ENCODE measurements at regions not wholly inside any gene's neighbourhood (a gene's known extent, or its start where the extent isn't known, plus 50 kb on each side); places are given as distances from the start of the nearest gene placed in this dataset.

GRCh38 chrX:137998619-137999018 lies 432.7 kb downstream of the ZIC3 start:
- no peak for ATAC-seq (ENCODE audit: insufficient read depth, low FRiP score)
- Histone ChIP-seq H3K9ac (ENCODE audit: insufficient read depth in 1 of 2, low read length in 2 of 2) (no peak overlapping the region), H3K4me3 (no peak overlapping the region), H3K27ac (ENCODE audit: low read depth in 1 of 2, low read length in 1 of 2) (no peak overlapping the region), H3K36me3 (ENCODE audit: control insufficient read depth in 4 of 4, insufficient read depth in 4 of 4, low read length in 4 of 4) (no peaks in the 10 kb centered on the region), H3K9me3 (ENCODE audit: control insufficient read depth in 4 of 4, insufficient read depth in 3 of 4, low read length in 3 of 4) (peaks cover 0 to 2% (median 0%) of the 10 kb centered on the region in 4 donors), H3K27me3 (ENCODE audit: control insufficient read depth in 3 of 3, insufficient read depth in 3 of 3, low read length in 2 of 3) (peaks cover 0 to 7% (median 6%) of the 10 kb centered on the region in 3 donors), H3K4me1 (ENCODE audit: control insufficient read depth in 5 of 5, insufficient read depth in 5 of 5, low read length in 5 of 5) (no peaks in the 10 kb centered on the region)
- TF ChIP-seq CTCF (IDR thresholded peaks at IDR 0.05; ENCODE audit: control extremely low read depth, extremely low read depth) = no peak
- no peak for DNase-seq
- 39 to 71% methylated on average over 1 of the region's 1 CpG for WGBS, 2 donors

GRCh38 chrX:137999071-137999470 lies 433.1 kb downstream of the ZIC3 start:
- ATAC-seq (ENCODE audit: insufficient read depth, low FRiP score) (no peak), DNase-seq (no peak)
- WGBS, 2 donors = 63 to 86% methylated on average over 3 of the region's 3 CpGs
- H3K27ac ChIP-seq (ENCODE audit: low read depth in 1 of 2, low read length in 1 of 2) = no peak overlapping the region
- H3K27me3 ChIP-seq (ENCODE audit: control insufficient read depth in 3 of 3, insufficient read depth in 3 of 3, low read length in 2 of 3) = peaks cover 0 to 7% (median 4%) of the 10 kb centered on the region in 3 donors
- H3K9me3 ChIP-seq (ENCODE audit: control insufficient read depth in 4 of 4, insufficient read depth in 3 of 4, low read length in 3 of 4) = peaks cover 0 to 2% (median 0%) of the 10 kb centered on the region in 4 donors
- TF ChIP-seq CTCF (IDR thresholded peaks at IDR 0.05; ENCODE audit: control extremely low read depth, extremely low read depth) = no peak
- H3K4me3 ChIP-seq = no peak overlapping the region
- no peak overlapping the region for H3K9ac ChIP-seq (ENCODE audit: insufficient read depth in 1 of 2, low read length in 2 of 2)
- H3K4me1 ChIP-seq (ENCODE audit: control insufficient read depth in 5 of 5, insufficient read depth in 5 of 5, low read length in 5 of 5) = no peaks in the 10 kb centered on the region
- H3K36me3 ChIP-seq (ENCODE audit: control insufficient read depth in 4 of 4, insufficient read depth in 4 of 4, low read length in 4 of 4) = no peaks in the 10 kb centered on the region

GRCh38 chrX:137999552-137999951 lies 433.6 kb downstream of the ZIC3 start:
- Histone ChIP-seq H3K36me3 (ENCODE audit: control insufficient read depth in 4 of 4, insufficient read depth in 4 of 4, low read length in 4 of 4) (no peaks in the 10 kb centered on the region), H3K9ac (ENCODE audit: insufficient read depth in 1 of 2, low read length in 2 of 2) (no peak overlapping the region), H3K4me3 (no peak overlapping the region), H3K4me1 (ENCODE audit: control insufficient read depth in 5 of 5, insufficient read depth in 5 of 5, low read length in 5 of 5) (no peaks in the 10 kb centered on the region), H3K9me3 (ENCODE audit: control insufficient read depth in 4 of 4, insufficient read depth in 3 of 4, low read length in 3 of 4) (peaks cover 0 to 2% (median 0%) of the 10 kb centered on the region in 4 donors), H3K27me3 (ENCODE audit: control insufficient read depth in 3 of 3, insufficient read depth in 3 of 3, low read length in 2 of 3) (peaks cover 0 to 7% (median 4%) of the 10 kb centered on the region in 3 donors), H3K27ac (ENCODE audit: low read depth in 1 of 2, low read length in 1 of 2) (no peak overlapping the region)
- 45 to 71% methylated on average over 3 of the region's 3 CpGs for WGBS, 2 donors
- no peak for TF ChIP-seq CTCF (IDR thresholded peaks at IDR 0.05; ENCODE audit: control extremely low read depth, extremely low read depth)
- ATAC-seq (ENCODE audit: insufficient read depth, low FRiP score) = no peak
- no peak for DNase-seq

- TF ChIP-seq CTCF (IDR thresholded peaks at IDR 0.05; ENCODE audit: control extremely low read depth, extremely low read depth) = no peak
- ATAC-seq (ENCODE audit: insufficient read depth, low FRiP score) = no peak
These were observed 435.3 kb downstream of the ZIC3 start for GRCh38 chrX:138001226-138001625.

More at GRCh38 chrX:138001226-138001625, 435.3 kb downstream of the ZIC3 start:
- no peaks in the 10 kb centered on the region for H3K4me1 ChIP-seq (ENCODE audit: control insufficient read depth in 5 of 5, insufficient read depth in 5 of 5, low read length in 5 of 5)
- no peak overlapping the region for H3K4me3 ChIP-seq
- H3K9ac ChIP-seq (ENCODE audit: insufficient read depth in 1 of 2, low read length in 2 of 2) = no peak overlapping the region
- no peaks in the 10 kb centered on the region for H3K9me3 ChIP-seq (ENCODE audit: control insufficient read depth in 4 of 4, insufficient read depth in 3 of 4, low read length in 3 of 4)
- no peak overlapping the region for H3K27ac ChIP-seq (ENCODE audit: low read depth in 1 of 2, low read length in 1 of 2)
- H3K36me3 ChIP-seq (ENCODE audit: control insufficient read depth in 4 of 4, insufficient read depth in 4 of 4, low read length in 4 of 4) = no peaks in the 10 kb centered on the region
- 81 to 96% methylated on average over 1 of the region's 1 CpG for WGBS, 2 donors
- no peak for DNase-seq
- H3K27me3 ChIP-seq (ENCODE audit: control insufficient read depth in 3 of 3, insufficient read depth in 3 of 3, low read length in 2 of 3) = peaks cover 0 to 7% (median 4%) of the 10 kb centered on the region in 3 donors
